ENCODE measurements at regions not wholly inside any gene's neighbourhood (a gene's known extent, or its start where the extent isn't known, plus 50 kb on each side); places are given as distances from the start of the nearest gene placed in this dataset.
"Not testable (repeated sequence)": the region's sequence is repeated elsewhere in the genome, so short reads cannot be mapped to it uniquely, and the experiment has no call there.

- H3K4me3 ChIP-seq (ENCODE audit: low read depth, low read length), result no peak overlapping the region
- no peaks in the 10 kb centered on the region for H3K27me3 ChIP-seq (ENCODE audit: control insufficient read depth, insufficient read depth, low read length)
- no peaks in the 10 kb centered on the region for H3K36me3 ChIP-seq (ENCODE audit: control insufficient read depth, insufficient read depth, low read length)
- DNase-seq (ENCODE audit: low read depth), result no peak
- no peak for TF ChIP-seq CTCF (IDR thresholded peaks at IDR 0.05; ENCODE audit: insufficient read depth, low read length, poor library complexity, severe bottlenecking)
Measured at GRCh38 chr14:105907276-105907675, 380.9 kb downstream of the TMEM121 start.

GRCh38 chr14:105908006-105908405 is 381.6 kb downstream of the TMEM121 start:
- no peak for TF ChIP-seq CTCF (IDR thresholded peaks at IDR 0.05; ENCODE audit: insufficient read depth, low read length, poor library complexity, severe bottlenecking)
- Histone ChIP-seq H3K27me3 (ENCODE audit: control insufficient read depth, insufficient read depth, low read length) (no peaks in the 10 kb centered on the region), H3K4me3 (ENCODE audit: low read depth, low read length) (no peak overlapping the region), H3K36me3 (ENCODE audit: control insufficient read depth, insufficient read depth, low read length) (no peaks in the 10 kb centered on the region)
- no peak for DNase-seq (ENCODE audit: low read depth)

- TF ChIP-seq CTCF (IDR thresholded peaks at IDR 0.05; ENCODE audit: insufficient read depth, low read length, poor library complexity, severe bottlenecking), result no peak
- no peak for DNase-seq (ENCODE audit: low read depth)
- H3K4me3 ChIP-seq (ENCODE audit: low read depth, low read length), result no peak overlapping the region
- no peaks in the 10 kb centered on the region for H3K36me3 ChIP-seq (ENCODE audit: control insufficient read depth, insufficient read depth, low read length)
- H3K27me3 ChIP-seq (ENCODE audit: control insufficient read depth, insufficient read depth, low read length), result no peaks in the 10 kb centered on the region
Measured at GRCh38 chr14:105908481-105908911, 382.1 kb downstream of the TMEM121 start.

GRCh38 chr14:105909046-105909827 is 382.9 kb downstream of the TMEM121 start:
- TF ChIP-seq CTCF (IDR thresholded peaks at IDR 0.05; ENCODE audit: insufficient read depth, low read length, poor library complexity, severe bottlenecking), result no peak
- Histone ChIP-seq H3K27me3 (ENCODE audit: control insufficient read depth, insufficient read depth, low read length) (no peaks in the 10 kb centered on the region), H3K4me3 (ENCODE audit: low read depth, low read length) (no peak overlapping the region), H3K36me3 (ENCODE audit: control insufficient read depth, insufficient read depth, low read length) (no peaks in the 10 kb centered on the region)
- DNase-seq (ENCODE audit: low read depth), result no peak

- not testable (repeated sequence) for H3K36me3 ChIP-seq (ENCODE audit: control insufficient read depth, insufficient read depth, low read length); H3K4me3 ChIP-seq (ENCODE audit: low read depth, low read length); DNase-seq (ENCODE audit: low read depth); H3K27me3 ChIP-seq (ENCODE audit: control insufficient read depth, insufficient read depth, low read length)
Measured at GRCh38 chr14:105909828-105910120, 383.4 kb downstream of the TMEM121 start.

GRCh38 chr14:105910426-105910825 is 384.0 kb downstream of the TMEM121 start:
- TF ChIP-seq CTCF (IDR thresholded peaks at IDR 0.05; ENCODE audit: insufficient read depth, low read length, poor library complexity, severe bottlenecking), result no peak

More at GRCh38 chr14:105910426-105910825, 384.0 kb downstream of the TMEM121 start:
- no peak for DNase-seq (ENCODE audit: low read depth)
- Histone ChIP-seq H3K4me3 (ENCODE audit: low read depth, low read length) (no peak overlapping the region), H3K27me3 (ENCODE audit: control insufficient read depth, insufficient read depth, low read length) (no peaks in the 10 kb centered on the region), H3K36me3 (ENCODE audit: control insufficient read depth, insufficient read depth, low read length) (no peaks in the 10 kb centered on the region)
